ENCODE measurements at regions not wholly inside any gene's neighbourhood (a gene's known extent, or its start where the extent isn't known, plus 50 kb on each side); places are given as distances from the start of the nearest gene placed in this dataset.

GRCh38 chr2:122993592-122993991 lies 1031.5 kb upstream of the CNTNAP5 start:
- peaks cover 19% of the 10 kb centered on the region for H3K9me3 ChIP-seq (ENCODE audit: control insufficient read depth, insufficient read depth, low read length)
- H3K27me3 ChIP-seq (ENCODE audit: control insufficient read depth, insufficient read depth, low read length) = no peaks in the 10 kb centered on the region
- H3K4me3 ChIP-seq (ENCODE audit: low read depth, low read length) = no peak overlapping the region
- ChIA-PET CTCF (no interaction called here), POLR2A (no interaction called here)
- no peak overlapping the region for H3K27ac ChIP-seq (ENCODE audit: low read depth, low read length)
- DNase-seq (ENCODE audit: low read depth, low spot score) = no peak
- TF ChIP-seq CTCF (IDR thresholded peaks at IDR 0.05; ENCODE audit: low read depth, low read length) = no peak

DNA sequence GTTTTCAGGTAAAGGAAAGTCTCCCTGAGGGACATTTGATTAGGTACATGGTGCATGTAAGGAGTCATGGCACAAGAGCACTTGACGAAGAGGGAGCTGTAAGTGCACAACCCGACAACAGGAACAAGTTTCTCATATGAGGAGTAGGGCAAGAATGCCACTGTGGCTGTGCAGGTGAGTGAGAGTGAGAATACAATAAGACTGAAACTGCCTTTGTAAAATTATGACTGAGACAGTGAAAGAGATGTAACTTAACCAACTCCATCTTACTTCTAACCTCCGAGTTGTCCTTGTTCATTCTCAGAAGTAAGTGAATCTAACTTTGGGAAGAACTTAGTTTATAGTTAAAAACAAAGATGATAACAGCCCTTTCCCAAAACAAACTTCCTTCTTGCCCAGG lies 1025.8 kb upstream of the CNTNAP5 start:
- CTCF ChIA-PET = no interaction called here
- TF ChIP-seq CTCF (IDR thresholded peaks at IDR 0.05; ENCODE audit: low read depth, low read length) = no peak
- POLR2A ChIA-PET = no interaction called here

GRCh38 chr2:122999821-123000220 lies 1025.3 kb upstream of the CNTNAP5 start:
- Histone ChIP-seq H3K27me3 (ENCODE audit: control insufficient read depth, insufficient read depth, low read length) (no peaks in the 10 kb centered on the region), H3K27ac (ENCODE audit: low read depth, low read length) (no peak overlapping the region), H3K9me3 (ENCODE audit: control insufficient read depth, insufficient read depth, low read length) (peaks cover 14% of the 10 kb centered on the region), H3K4me3 (ENCODE audit: low read depth, low read length) (no peak overlapping the region)
- no peak for DNase-seq (ENCODE audit: low read depth, low spot score)
- no peak for TF ChIP-seq CTCF (IDR thresholded peaks at IDR 0.05; ENCODE audit: low read depth, low read length)
- ChIA-PET CTCF (no interaction called here), POLR2A (no interaction called here)

More for the DNA sequence above, 1025.8 kb upstream of the CNTNAP5 start:
- no peak for DNase-seq (ENCODE audit: low read depth, low spot score)
- H3K4me3 ChIP-seq (ENCODE audit: low read depth, low read length) = no peak overlapping the region
- no peak overlapping the region for H3K27ac ChIP-seq (ENCODE audit: low read depth, low read length)
- H3K9me3 ChIP-seq (ENCODE audit: control insufficient read depth, insufficient read depth, low read length) = peaks cover 12% of the 10 kb centered on the region; the same call in 1 of the 2 replicates
- H3K27me3 ChIP-seq (ENCODE audit: control insufficient read depth, insufficient read depth, low read length) = no peaks in the 10 kb centered on the region

GRCh38 chr2:123002660-123003248 lies 1022.3 kb upstream of the CNTNAP5 start:
- CTCF ChIA-PET = no interaction called here
- Histone ChIP-seq H3K9me3 (ENCODE audit: control insufficient read depth, insufficient read depth, low read length) (peaks cover 20% of the 10 kb centered on the region), H3K4me3 (ENCODE audit: low read depth, low read length) (no peak overlapping the region), H3K27me3 (ENCODE audit: control insufficient read depth, insufficient read depth, low read length) (no peaks in the 10 kb centered on the region), H3K27ac (ENCODE audit: low read depth, low read length) (no peak overlapping the region)
- TF ChIP-seq CTCF (IDR thresholded peaks at IDR 0.05; ENCODE audit: low read depth, low read length) = no peak
- POLR2A ChIA-PET = no interaction called here
- no peak for DNase-seq (ENCODE audit: low read depth, low spot score)

- Histone ChIP-seq H3K27ac (ENCODE audit: low read depth, low read length) (no peak overlapping the region), H3K9me3 (ENCODE audit: control insufficient read depth, insufficient read depth, low read length) (0 out of 2 replicates have a peak, but pooled peaks cover 2% of the 10 kb centered on the region), H3K4me3 (ENCODE audit: low read depth, low read length) (no peak overlapping the region), H3K27me3 (ENCODE audit: control insufficient read depth, insufficient read depth, low read length) (no peaks in the 10 kb centered on the region)
- no peak for TF ChIP-seq CTCF (IDR thresholded peaks at IDR 0.05; ENCODE audit: low read depth, low read length)
- DNase-seq (ENCODE audit: low read depth, low spot score) = no peak
- ChIA-PET POLR2A (no interaction called here), CTCF (no interaction called here)
Observed at GRCh38 chr2:123015186-123015585, 1009.9 kb upstream of the CNTNAP5 start.
